Keratinocyte (primary cell): ENCODE measurements at regions not wholly inside any gene's neighbourhood (a gene's known extent, or its start where the extent isn't known, plus 50 kb on each side); places are given as distances from the start of the nearest gene placed in this dataset.

ENCODE experiments used
- DNase-seq: peaks from one replicate; pipeline ENCODE4 v3.0.0-alpha.2; 2011; ENCODE audit warnings: low read depth, missing footprints, low spot score
- FAIRE-seq: peaks from 2 replicates; lab custom pipeline; 2011; peaks lifted over from hg19 to GRCh38; lab: Jason Lieb, UNC
- H2AFZ ChIP-seq: 2 replicates; pipeline ENCODE4 v1.6.0; 2012; ENCODE audit warnings: low read length, control low read depth, inconsistent platforms; ENCODE audit not compliant: control insufficient read depth
- H3K27ac ChIP-seq: 2 replicates; pipeline ENCODE4 v1.5.1; 2011; ENCODE audit warnings: low read length; ENCODE audit not compliant: control insufficient read depth, insufficient read depth
- H3K27me3 ChIP-seq: 3 replicates; pipeline ENCODE4 v1.6.0; 2011; ENCODE audit warnings: low read length; ENCODE audit not compliant: control insufficient read depth, insufficient read depth; ENCODE audit errors: extremely low read depth
- H3K36me3 ChIP-seq, 2 experiments: 2 replicates in 1 of 2; 3 replicates in 1 of 2; pipeline ENCODE4 v1.5.1; 2011; ENCODE audit warnings: low read length in 2 of 2, mild to moderate bottlenecking in 1 of 2; ENCODE audit not compliant: control insufficient read depth in 2 of 2, insufficient read depth in 2 of 2; ENCODE audit errors: extremely low read depth in 1 of 2
- H3K4me1 ChIP-seq: 3 replicates; pipeline ENCODE4 v1.5.1; 2011; ENCODE audit warnings: low read length; ENCODE audit not compliant: control insufficient read depth, insufficient read depth; ENCODE audit errors: extremely low read depth
- H3K4me2 ChIP-seq: 3 replicates; pipeline ENCODE4 v1.6.0; 2011; ENCODE audit warnings: low read depth, low read length; ENCODE audit not compliant: control insufficient read depth, insufficient read depth; ENCODE audit errors: extremely low read depth
- H3K4me3 ChIP-seq, 3 experiments: fragments of 200-600 bp in 1 of 3; sonication (generic) in 1 of 3; 2 replicates in 2 of 3; 3 replicates in 1 of 3; pipeline ENCODE4 v1.5.1; 2011 to 2016; ENCODE audit warnings: low read length in 3 of 3, mild to moderate bottlenecking in 3 of 3, control low read depth in 2 of 3, inconsistent platforms in 1 of 3, low read depth in 1 of 3, mixed read lengths in 1 of 3, mixed run types in 1 of 3, moderate library complexity in 1 of 3; ENCODE audit not compliant: control insufficient read depth in 2 of 3, insufficient read depth in 2 of 3; ENCODE audit errors: extremely low read depth in 1 of 3
- H3K79me2 ChIP-seq: 2 replicates; pipeline ENCODE4 v1.6.0; 2012; ENCODE audit warnings: low read length; ENCODE audit not compliant: control insufficient read depth, insufficient read depth
- H3K9ac ChIP-seq: 3 replicates; pipeline ENCODE4 v1.6.0; 2011; ENCODE audit warnings: low read length; ENCODE audit not compliant: control insufficient read depth, insufficient read depth; ENCODE audit errors: extremely low read depth
- H3K9me1 ChIP-seq: 3 replicates; pipeline ENCODE4 v1.6.0; 2011; ENCODE audit warnings: low read length; ENCODE audit not compliant: control insufficient read depth, insufficient read depth; ENCODE audit errors: extremely low read depth
- H3K9me3 ChIP-seq: 2 replicates; pipeline ENCODE4 v1.5.1; 2012; ENCODE audit warnings: low read depth, low read length; ENCODE audit not compliant: control insufficient read depth
- H4K20me1 ChIP-seq: 3 replicates; pipeline ENCODE4 v1.6.0; 2011; ENCODE audit warnings: low read length; ENCODE audit not compliant: control insufficient read depth, insufficient read depth; ENCODE audit errors: extremely low read depth
- EZH2 ChIP-seq: IDR thresholded peaks from one replicate; pipeline ENCODE4 v1.6.1; 2012; ENCODE audit warnings: inconsistent platforms, mild to moderate bottlenecking, low read length, moderate library complexity
- dilution Hi-C: fragments of 300-500 bp; cut with MboI; formaldehyde crosslinking; loops from one replicate; pipeline ENCODE4 v1.7.0; 2020; ENCODE audit warnings: low sequenced_read_pairs; ENCODE audit not compliant: extremely low pct_ligation_motif_present
- TF ChIP-seq, protein P1 (sequence below), 3 experiments: IDR thresholded peaks in 1 of 3; conservative IDR thresholded peaks in 1 of 3; optimal IDR thresholded peaks in 1 of 3; 2 replicates in 2 of 3; 3 replicates in 1 of 3; pipeline versions ENCODE3 to v1.5.1; 2011; ENCODE audit warnings: low read length in 3 of 3, mild to moderate bottlenecking in 3 of 3, moderate library complexity in 2 of 3, control low read depth in 1 of 3, inconsistent platforms in 1 of 3; ENCODE audit not compliant: insufficient read depth in 2 of 3; ENCODE audit errors: extremely low read depth in 1 of 3

DNA sequence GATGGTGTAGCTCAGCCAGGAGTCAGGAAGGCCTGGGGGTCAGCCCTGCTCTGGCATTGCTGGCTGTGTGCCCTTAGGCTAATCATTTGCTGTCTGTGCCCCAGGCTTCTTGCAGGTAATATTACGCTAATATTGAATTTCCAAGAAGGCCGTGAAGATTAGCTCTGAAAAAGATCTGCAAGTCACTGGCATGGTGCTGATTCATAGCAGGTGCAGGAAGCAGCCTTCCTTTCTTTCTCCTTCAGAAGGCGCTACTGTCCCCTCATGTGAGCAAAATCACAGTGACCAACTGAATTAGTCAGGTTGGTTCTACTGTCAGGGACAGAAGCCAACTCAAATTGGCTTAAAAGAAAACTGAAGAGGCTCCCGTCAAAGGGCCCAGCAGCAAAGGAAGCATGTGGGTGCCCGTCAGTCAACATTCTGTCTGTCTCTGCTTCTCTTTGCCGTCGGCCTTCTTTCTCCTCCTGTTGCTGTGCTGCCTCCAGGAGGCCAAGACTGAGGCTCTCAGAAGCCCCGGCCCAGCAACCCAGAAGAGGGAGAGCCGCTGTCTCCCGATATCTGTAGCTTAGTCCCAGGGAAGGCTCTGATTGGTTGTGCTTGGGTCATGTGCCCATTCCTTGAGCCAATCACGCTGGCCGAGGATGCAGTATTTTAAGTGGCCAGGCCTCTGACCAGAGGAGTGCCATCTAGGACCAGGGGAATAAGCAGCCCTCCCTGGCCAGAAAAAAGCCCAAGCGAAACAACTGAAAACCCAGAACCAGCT, 67.8 kb upstream of the NEURL1B start:
- no peak for FAIRE-seq
- no peak for TF ChIP-seq EZH2
- TF ChIP-seq, protein P1, sequence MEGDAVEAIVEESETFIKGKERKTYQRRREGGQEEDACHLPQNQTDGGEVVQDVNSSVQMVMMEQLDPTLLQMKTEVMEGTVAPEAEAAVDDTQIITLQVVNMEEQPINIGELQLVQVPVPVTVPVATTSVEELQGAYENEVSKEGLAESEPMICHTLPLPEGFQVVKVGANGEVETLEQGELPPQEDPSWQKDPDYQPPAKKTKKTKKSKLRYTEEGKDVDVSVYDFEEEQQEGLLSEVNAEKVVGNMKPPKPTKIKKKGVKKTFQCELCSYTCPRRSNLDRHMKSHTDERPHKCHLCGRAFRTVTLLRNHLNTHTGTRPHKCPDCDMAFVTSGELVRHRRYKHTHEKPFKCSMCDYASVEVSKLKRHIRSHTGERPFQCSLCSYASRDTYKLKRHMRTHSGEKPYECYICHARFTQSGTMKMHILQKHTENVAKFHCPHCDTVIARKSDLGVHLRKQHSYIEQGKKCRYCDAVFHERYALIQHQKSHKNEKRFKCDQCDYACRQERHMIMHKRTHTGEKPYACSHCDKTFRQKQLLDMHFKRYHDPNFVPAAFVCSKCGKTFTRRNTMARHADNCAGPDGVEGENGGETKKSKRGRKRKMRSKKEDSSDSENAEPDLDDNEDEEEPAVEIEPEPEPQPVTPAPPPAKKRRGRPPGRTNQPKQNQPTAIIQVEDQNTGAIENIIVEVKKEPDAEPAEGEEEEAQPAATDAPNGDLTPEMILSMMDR (optimal IDR thresholded peaks at IDR 0.05 in 1 of 3, IDR thresholded peaks at IDR 0.05 in 1 of 3, conservative IDR thresholded peaks at IDR 0.05 in 1 of 3; ENCODE audit: extremely low read depth in 1 of 3, insufficient read depth in 2 of 3, low read length in 3 of 3): no peak
- no peak overlapping the region for H3K27ac ChIP-seq

DNA sequence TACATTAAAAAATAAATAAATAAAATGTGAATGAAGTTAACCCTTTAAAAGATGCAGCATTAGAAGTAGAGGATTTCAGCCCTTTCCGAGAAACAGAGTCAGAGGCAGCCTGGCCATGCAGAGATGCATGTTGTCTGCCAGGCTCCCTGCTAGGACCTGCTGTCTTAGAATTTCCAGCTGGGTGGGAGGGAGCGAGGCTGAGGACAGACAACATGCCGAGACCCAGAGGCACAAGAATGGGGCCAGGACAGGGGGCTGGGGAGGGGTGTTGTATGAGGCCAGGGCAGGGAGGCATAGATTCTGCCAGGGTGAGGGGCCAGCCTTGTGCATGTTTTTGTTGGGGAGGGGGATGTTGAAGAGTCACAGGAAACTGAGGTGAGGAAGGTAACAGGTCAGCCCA, 68.6 kb upstream of the NEURL1B start:
- FAIRE-seq (no peak), DNase-seq (no peak)
- no peak overlapping the region for H3K4me2 ChIP-seq
- no peaks in the 10 kb centered on the region for H3K9me1 ChIP-seq
- H3K4me1 ChIP-seq: no peaks in the 10 kb centered on the region
- no peak overlapping the region for H3K9ac ChIP-seq
- H4K20me1 ChIP-seq: no peaks in the 10 kb centered on the region
- no peak overlapping the region for H3K4me3 ChIP-seq
- dilution Hi-C loops: no loop called here
- H3K79me2 ChIP-seq: no peaks in the 10 kb centered on the region
- no peaks in the 10 kb centered on the region for H3K36me3 ChIP-seq
- H3K27me3 ChIP-seq: peaks cover 26% of the 10 kb centered on the region
- H3K9me3 ChIP-seq: no peaks in the 10 kb centered on the region
- H2AFZ ChIP-seq: no peak overlapping the region
- H3K27ac ChIP-seq: no peak overlapping the region
- TF ChIP-seq, protein P1 (optimal IDR thresholded peaks at IDR 0.05 in 1 of 3, IDR thresholded peaks at IDR 0.05 in 1 of 3, conservative IDR thresholded peaks at IDR 0.05 in 1 of 3; ENCODE audit: extremely low read depth in 1 of 3, insufficient read depth in 2 of 3, low read length in 3 of 3): no peak
- no peak for TF ChIP-seq EZH2

More for the DNA sequence above, 67.8 kb upstream of the NEURL1B start:
- no peaks in the 10 kb centered on the region for H4K20me1 ChIP-seq
- no peaks in the 10 kb centered on the region for H3K9me1 ChIP-seq
- DNase-seq: no peak
- H3K9me3 ChIP-seq: no peaks in the 10 kb centered on the region
- H2AFZ ChIP-seq: no peak overlapping the region
- no peak overlapping the region for H3K4me3 ChIP-seq
- H3K4me1 ChIP-seq: no peaks in the 10 kb centered on the region
- dilution Hi-C loops: no loop called here
- H3K27me3 ChIP-seq: peaks cover 26% of the 10 kb centered on the region
- no peak overlapping the region for H3K9ac ChIP-seq
- no peak overlapping the region for H3K4me2 ChIP-seq
- no peaks in the 10 kb centered on the region for H3K36me3 ChIP-seq
- no peaks in the 10 kb centered on the region for H3K79me2 ChIP-seq
